ENCODE measurements at regions not wholly inside any gene's neighbourhood (a gene's known extent, or its start where the extent isn't known, plus 50 kb on each side); places are given as distances from the start of the nearest gene placed in this dataset.

DNA sequence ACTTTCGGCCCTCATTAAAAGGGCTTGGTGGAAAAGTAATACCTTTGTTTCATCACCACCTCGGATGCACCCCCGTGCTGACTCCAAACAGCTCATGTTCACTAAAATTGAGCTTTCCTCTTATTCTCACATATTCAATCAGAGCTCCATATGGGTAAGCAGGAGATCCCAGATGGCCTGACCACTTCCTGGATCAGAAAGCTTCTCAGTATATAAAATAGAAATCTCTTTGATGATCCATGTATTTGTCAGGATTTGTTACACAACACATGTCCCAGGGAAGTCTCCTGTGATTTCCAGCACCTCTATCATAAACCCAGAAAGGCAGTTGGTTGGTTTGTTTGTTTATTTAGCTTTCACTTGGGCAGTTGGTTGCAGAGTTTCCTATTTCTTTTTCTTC, 402.0 kb downstream of the MLLT3 start:
- no peak for ATAC-seq
- no peak overlapping the region for H3K27ac Mint-ChIP-seq

GRCh38 chr9:20219437-20219836, 402.9 kb downstream of the MLLT3 start:
- DNase-seq (ENCODE audit: low spot score in 2 of 2) (no peak), ATAC-seq (no peak)
- Mint-ChIP-seq H3K4me3 (no peak overlapping the region), H3K36me3 (no peaks in the 10 kb centered on the region), H3K27ac (no peak overlapping the region), H3K4me1 (no peaks in the 10 kb centered on the region), H3K9me3 (no peaks in the 10 kb centered on the region)

More for the DNA sequence above, 402.0 kb downstream of the MLLT3 start:
- no peaks in the 10 kb centered on the region for H3K36me3 Mint-ChIP-seq
- H3K4me1 Mint-ChIP-seq: no peaks in the 10 kb centered on the region
- no peak for DNase-seq (ENCODE audit: low spot score in 2 of 2)
- H3K4me3 Mint-ChIP-seq: no peak overlapping the region
- no peaks in the 10 kb centered on the region for H3K9me3 Mint-ChIP-seq

DNA sequence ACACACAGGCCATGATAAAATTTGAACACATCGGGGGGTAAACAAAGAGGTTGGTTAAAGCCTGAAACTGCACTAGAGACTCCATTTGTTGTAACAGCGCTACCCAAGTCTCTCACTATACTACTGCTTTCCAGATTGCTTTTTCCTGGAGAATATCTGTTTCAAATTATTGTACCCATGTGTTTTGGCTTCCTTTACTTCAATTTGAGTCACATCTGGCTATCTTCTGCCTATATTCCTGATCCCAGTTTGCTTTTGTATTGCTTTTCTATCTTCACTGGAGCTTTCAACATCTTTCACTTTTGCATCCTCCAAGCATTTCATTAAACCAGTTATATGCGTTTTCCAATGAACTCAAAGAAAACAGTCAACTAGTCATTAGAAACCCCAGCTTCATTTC, 404.7 kb downstream of the MLLT3 start:
- DNase-seq (ENCODE audit: low spot score in 2 of 2) (no peak), ATAC-seq (no peak)
- Mint-ChIP-seq H3K27ac (no peak overlapping the region), H3K4me3 (no peak overlapping the region), H3K4me1 (no peaks in the 10 kb centered on the region), H3K9me3 (no peaks in the 10 kb centered on the region), H3K36me3 (no peaks in the 10 kb centered on the region)

GRCh38 chr9:20216438-20216837, 405.9 kb downstream of the MLLT3 start:
- H3K36me3 Mint-ChIP-seq: no peaks in the 10 kb centered on the region
- no peaks in the 10 kb centered on the region for H3K9me3 Mint-ChIP-seq
- DNase-seq (ENCODE audit: low spot score in 2 of 2) (no peak), ATAC-seq (no peak)
- H3K27ac Mint-ChIP-seq: no peak overlapping the region
- no peaks in the 10 kb centered on the region for H3K4me1 Mint-ChIP-seq
- no peak overlapping the region for H3K4me3 Mint-ChIP-seq

DNA sequence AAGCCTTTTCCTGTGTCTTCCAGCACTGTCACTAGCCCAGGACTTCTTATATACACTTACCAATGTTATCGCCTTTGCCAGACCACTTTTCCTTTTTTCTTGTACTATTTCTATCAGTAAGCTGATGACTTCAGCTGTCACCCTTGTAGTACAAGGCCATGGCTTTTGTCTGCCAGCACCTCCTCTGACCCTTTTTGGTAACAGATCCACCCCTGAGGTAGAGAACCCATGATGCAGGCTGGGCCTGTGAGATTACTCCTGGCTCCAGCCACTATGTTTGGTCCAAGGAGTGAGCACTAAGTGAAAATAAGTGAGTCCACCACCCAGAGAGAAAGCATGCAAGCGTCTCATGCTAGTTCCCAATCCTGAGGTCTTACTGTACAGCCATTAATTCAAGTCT, 406.7 kb downstream of the MLLT3 start:
- Mint-ChIP-seq H3K4me3 (no peak overlapping the region), H3K4me1 (no peaks in the 10 kb centered on the region), H3K36me3 (no peaks in the 10 kb centered on the region), H3K27ac (no peak overlapping the region), H3K9me3 (no peaks in the 10 kb centered on the region)
- ATAC-seq (no peak), DNase-seq (ENCODE audit: low spot score in 2 of 2) (no peak)

DNA sequence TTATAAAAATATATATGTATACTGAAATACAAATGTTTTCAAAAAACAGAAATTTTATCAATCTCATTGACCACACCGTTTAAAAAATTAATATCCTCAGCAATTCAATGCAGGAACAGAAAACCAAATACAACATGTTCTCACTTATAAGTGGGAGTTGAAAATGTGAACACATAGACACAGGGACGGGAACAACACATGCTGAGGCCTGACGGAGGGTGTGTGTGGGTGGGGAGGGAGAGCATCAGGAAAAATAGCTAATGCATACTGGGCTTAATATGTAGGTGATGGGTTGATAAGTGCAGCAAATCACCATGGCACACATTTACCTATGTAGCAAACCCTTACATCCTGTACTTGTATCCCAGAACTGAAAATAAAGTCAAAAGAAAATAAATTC, 409.5 kb downstream of the MLLT3 start:
- Mint-ChIP-seq H3K27ac (no peak overlapping the region), H3K4me3 (no peak overlapping the region), H3K9me3 (no peaks in the 10 kb centered on the region), H3K36me3 (peaks cover 7% of the 10 kb centered on the region), H3K4me1 (peaks cover 23% of the 10 kb centered on the region)
- DNase-seq (ENCODE audit: low spot score in 2 of 2) (no peak), ATAC-seq (no peak)

DNA sequence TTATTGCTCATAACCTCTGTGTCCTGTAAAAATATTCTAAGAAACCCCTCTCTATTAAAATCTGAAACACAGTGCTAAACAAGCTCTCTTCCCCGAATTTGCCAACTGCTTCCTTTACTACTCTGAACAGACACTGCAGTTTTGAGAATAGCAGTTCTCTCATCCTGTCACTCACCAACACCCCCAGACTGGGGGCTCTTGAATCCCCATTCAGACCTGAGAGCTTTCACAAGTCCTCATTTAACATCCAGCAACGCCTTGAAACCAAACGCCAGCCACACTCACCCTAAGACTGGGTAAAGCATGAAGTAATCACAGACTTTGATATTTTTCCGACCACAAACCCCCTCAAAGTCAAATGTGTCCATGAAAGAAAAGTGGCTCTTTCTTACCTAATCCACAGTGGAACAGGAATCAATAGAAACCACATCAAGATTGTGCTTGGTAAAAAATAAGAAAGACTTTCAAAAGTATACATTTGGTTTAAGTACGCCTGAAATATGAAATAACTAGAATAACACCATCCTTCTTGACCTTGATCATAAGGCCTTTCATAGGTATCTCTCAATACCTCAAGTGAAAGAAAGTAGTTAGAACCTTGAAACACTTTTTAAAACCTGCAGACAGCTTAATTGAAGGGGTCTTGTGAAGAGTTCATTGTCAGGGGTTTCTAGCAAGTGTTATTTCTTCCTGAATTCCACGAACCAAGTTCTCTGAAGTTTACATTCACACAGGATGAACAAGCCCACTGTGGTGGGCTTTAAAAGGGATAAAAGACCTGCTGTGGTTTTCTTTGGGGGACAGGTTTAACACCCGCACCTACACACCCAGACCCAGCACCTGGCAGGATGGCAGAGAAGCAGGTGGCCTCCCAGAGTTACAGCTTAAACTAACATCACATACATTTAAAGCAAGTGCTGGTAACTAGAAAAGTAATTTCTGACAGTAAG, 412.6 kb downstream of the MLLT3 start:
- Mint-ChIP-seq H3K9me3 (no peaks in the 10 kb centered on the region), H3K4me1 (peaks cover 29% of the 10 kb centered on the region), H3K27ac (peak overlapping the region; percentile 82), H3K36me3 (peaks cover 7% of the 10 kb centered on the region), H3K4me3 (peak overlapping the region; percentile 18)
- ATAC-seq: peak; percentile 89
- DNase-seq (ENCODE audit: low spot score in 2 of 2): peak; percentile 22 to 84

GRCh38 chr9:20208961-20209371, 413.3 kb downstream of the MLLT3 start:
- H3K4me1 Mint-ChIP-seq: peaks cover 29% of the 10 kb centered on the region
- peak; percentile 87 for ATAC-seq
- peak overlapping the region; percentile 18 for H3K4me3 Mint-ChIP-seq

DNA sequence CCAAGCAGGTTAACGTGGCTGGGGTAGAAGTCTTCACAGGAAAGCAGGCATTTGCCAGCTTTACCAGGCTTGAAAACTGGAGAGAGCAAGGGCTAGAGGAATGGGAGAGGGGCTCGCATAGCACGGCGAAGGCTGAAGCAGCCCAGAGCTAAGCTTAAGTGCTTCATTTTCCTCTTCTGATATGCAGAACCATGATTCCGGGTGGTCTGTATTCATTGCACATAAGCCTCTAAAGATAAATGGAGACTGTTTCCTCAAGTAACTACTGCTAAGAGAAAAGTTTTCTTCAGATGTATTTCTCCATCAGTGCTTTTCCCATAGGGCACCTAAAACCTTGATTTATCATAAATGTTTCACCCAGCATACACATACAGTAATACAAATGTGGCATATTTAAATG, 414.1 kb downstream of the MLLT3 start:
- ATAC-seq (no peak), DNase-seq (ENCODE audit: low spot score in 2 of 2) (no peak)
- H3K4me3 Mint-ChIP-seq: peak overlapping the region; percentile 18
- no peaks in the 10 kb centered on the region for H3K9me3 Mint-ChIP-seq
- H3K4me1 Mint-ChIP-seq: peaks cover 29% of the 10 kb centered on the region
- H3K36me3 Mint-ChIP-seq: peaks cover 7% of the 10 kb centered on the region
- H3K27ac Mint-ChIP-seq: peak overlapping the region; percentile 82

More at GRCh38 chr9:20208961-20209371, 413.3 kb downstream of the MLLT3 start:
- peaks cover 7% of the 10 kb centered on the region for H3K36me3 Mint-ChIP-seq
- H3K27ac Mint-ChIP-seq: peak overlapping the region; percentile 82
- no peak for DNase-seq (ENCODE audit: low spot score in 2 of 2)
- H3K9me3 Mint-ChIP-seq: no peaks in the 10 kb centered on the region

DNA sequence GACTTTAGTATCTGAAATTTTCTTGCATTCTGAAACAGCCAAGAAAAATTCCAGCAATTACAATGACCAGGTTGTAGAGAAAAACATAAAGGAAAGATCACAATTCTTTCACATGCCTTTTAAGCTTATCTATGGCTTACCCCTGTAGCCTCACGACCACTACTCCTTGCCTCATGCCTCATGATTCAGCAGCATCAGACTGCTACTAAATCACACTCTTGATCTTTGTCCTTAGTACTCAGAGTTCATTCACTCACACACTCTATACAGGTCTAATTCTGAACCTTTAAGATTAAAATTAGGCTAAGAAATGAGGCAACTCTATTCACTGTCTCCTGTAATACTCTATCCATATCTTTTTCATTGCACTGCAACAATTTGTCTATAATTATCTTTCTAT, 415.1 kb downstream of the MLLT3 start:
- H3K9me3 Mint-ChIP-seq: no peaks in the 10 kb centered on the region
- peaks cover 29% of the 10 kb centered on the region for H3K4me1 Mint-ChIP-seq
- ATAC-seq (no peak), DNase-seq (ENCODE audit: low spot score in 2 of 2) (no peak)
- no peak overlapping the region for H3K27ac Mint-ChIP-seq
- no peak overlapping the region for H3K4me3 Mint-ChIP-seq
- peaks cover 7% of the 10 kb centered on the region for H3K36me3 Mint-ChIP-seq

DNA sequence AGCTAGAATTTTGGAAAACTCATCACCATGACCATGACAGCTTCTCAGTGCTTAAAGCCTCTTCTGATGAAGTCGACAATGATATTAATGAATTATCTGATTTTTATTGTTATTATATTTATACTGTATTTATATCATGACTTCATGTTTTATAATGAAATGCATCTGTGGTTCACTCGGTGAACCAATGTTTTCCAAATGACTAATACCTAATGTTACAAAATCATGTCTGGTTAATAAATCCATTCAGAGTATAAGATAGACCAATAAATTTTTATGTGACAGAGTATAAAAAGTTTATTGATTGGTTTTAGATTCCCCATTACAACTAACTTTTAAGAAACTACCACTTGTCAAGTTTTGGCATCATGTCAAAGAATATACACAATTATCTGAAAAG, 416.5 kb downstream of the MLLT3 start:
- ATAC-seq (no peak), DNase-seq (ENCODE audit: low spot score in 2 of 2) (no peak)
- Mint-ChIP-seq H3K4me1 (peaks cover 29% of the 10 kb centered on the region), H3K4me3 (no peak overlapping the region), H3K27ac (no peak overlapping the region), H3K9me3 (no peaks in the 10 kb centered on the region), H3K36me3 (peaks cover 7% of the 10 kb centered on the region)

- Mint-ChIP-seq H3K27ac (no peak overlapping the region), H3K4me1 (no peaks in the 10 kb centered on the region), H3K9me3 (peaks cover 3% of the 10 kb centered on the region), H3K36me3 (no peaks in the 10 kb centered on the region), H3K4me3 (no peak overlapping the region)
- ATAC-seq: no peak
- no peak for DNase-seq (ENCODE audit: low spot score in 2 of 2)
Measured at GRCh38 chr9:20200991-20201431, 412.2 kb upstream of the SLC24A2 start.

- H3K9me3 Mint-ChIP-seq: peaks cover 6% of the 10 kb centered on the region
- ATAC-seq: no peak
- H3K4me1 Mint-ChIP-seq: no peaks in the 10 kb centered on the region
- no peak overlapping the region for H3K27ac Mint-ChIP-seq
- DNase-seq (ENCODE audit: low spot score in 2 of 2): no peak
- no peak overlapping the region for H3K4me3 Mint-ChIP-seq
- H3K36me3 Mint-ChIP-seq: no peaks in the 10 kb centered on the region
Measured at GRCh38 chr9:20200581-20200980, 411.7 kb upstream of the SLC24A2 start.

DNA sequence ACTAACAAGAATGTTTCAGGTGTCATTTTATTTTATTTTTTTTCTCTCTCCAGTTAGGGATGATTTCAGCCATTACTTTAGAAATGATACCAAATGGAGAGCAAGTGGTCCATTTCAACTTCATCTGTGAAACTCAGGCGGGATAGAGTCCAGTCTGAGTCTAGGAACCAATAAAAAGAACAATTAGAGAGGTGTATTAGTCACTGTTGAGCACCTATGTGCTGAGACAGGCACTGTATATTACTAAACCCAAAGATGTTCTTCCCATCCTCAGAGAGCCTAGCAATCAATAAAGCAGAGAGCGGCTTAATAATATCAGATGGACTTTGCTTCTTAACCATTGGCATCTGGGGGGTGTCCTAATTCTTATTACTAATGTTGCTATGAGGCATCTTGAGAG, 410.3 kb upstream of the SLC24A2 start:
- H3K27ac Mint-ChIP-seq: no peak overlapping the region
- no peak for ATAC-seq
- DNase-seq (ENCODE audit: low spot score in 2 of 2): no peak
- H3K9me3 Mint-ChIP-seq: peaks cover 9% of the 10 kb centered on the region
- H3K36me3 Mint-ChIP-seq: no peaks in the 10 kb centered on the region
- H3K4me1 Mint-ChIP-seq: no peaks in the 10 kb centered on the region
- no peak overlapping the region for H3K4me3 Mint-ChIP-seq

GRCh38 chr9:20197976-20198685, 409.3 kb upstream of the SLC24A2 start:
- no peak for DNase-seq (ENCODE audit: low spot score in 2 of 2)

More at GRCh38 chr9:20197976-20198685, 409.3 kb upstream of the SLC24A2 start:
- no peak for ATAC-seq
- Mint-ChIP-seq H3K36me3 (no peaks in the 10 kb centered on the region), H3K4me1 (no peaks in the 10 kb centered on the region), H3K4me3 (no peak overlapping the region), H3K9me3 (peaks cover 9% of the 10 kb centered on the region), H3K27ac (no peak overlapping the region)

All from stimulated activated effector memory CD8-positive, alpha-beta T cell treated with anti-CD3 and anti-CD28 coated beads, Interleukin-12 subunit alpha, Interleukin-12 subunit beta, amount 100 ng/mL, for 72 hours (primary cell).